ENCODE measurements at regions not wholly inside any gene's neighbourhood (a gene's known extent, or its start where the extent isn't known, plus 50 kb on each side); places are given as distances from the start of the nearest gene placed in this dataset.

DNA sequence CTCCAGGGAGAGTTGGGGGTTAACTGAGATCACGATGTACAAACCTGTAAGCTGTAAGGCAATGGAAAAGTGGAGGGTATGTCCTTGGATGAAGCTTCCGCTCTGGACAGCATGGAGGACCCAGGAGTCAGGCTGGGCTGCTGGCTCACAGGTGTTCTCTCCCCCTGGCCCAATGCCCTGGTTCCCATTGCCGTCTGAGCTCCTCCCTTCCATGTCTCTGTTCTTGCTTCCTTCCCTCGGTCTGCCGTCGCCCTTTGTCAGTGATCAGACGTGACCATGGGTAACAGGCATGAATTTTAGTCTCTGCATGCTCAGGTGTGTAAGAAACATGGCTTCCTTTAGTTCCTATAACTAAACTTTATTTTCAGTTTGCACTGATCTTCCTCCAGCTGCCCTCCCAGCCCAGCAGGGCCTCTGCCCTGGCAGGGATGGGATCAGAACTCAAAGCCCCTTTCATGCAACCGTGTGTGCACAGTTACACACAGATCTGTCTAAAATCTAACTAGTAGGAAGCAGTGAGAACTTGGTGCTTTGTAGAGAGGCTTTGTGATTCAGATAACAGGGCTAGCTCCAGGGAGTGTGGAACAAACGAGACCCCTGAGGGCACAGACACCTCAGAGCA lies 51.7 kb upstream of the KCNMB1 start:
- DNase-seq (ENCODE audit: low read depth, low spot score), result no peak
- no peak overlapping the region for H3K4me3 ChIP-seq (ENCODE audit: low read depth, low read length)
- POLR2A ChIA-PET, result no interaction called here
- CTCF ChIA-PET, result interaction anchor here (1.1 to 1.4 kb wide), 2 partner anchors 193 to 218 kb away, joined by 3 to 4 read pairs; no protein-coding TSS in a partner anchor
- TF ChIP-seq, protein P1, sequence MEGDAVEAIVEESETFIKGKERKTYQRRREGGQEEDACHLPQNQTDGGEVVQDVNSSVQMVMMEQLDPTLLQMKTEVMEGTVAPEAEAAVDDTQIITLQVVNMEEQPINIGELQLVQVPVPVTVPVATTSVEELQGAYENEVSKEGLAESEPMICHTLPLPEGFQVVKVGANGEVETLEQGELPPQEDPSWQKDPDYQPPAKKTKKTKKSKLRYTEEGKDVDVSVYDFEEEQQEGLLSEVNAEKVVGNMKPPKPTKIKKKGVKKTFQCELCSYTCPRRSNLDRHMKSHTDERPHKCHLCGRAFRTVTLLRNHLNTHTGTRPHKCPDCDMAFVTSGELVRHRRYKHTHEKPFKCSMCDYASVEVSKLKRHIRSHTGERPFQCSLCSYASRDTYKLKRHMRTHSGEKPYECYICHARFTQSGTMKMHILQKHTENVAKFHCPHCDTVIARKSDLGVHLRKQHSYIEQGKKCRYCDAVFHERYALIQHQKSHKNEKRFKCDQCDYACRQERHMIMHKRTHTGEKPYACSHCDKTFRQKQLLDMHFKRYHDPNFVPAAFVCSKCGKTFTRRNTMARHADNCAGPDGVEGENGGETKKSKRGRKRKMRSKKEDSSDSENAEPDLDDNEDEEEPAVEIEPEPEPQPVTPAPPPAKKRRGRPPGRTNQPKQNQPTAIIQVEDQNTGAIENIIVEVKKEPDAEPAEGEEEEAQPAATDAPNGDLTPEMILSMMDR (IDR thresholded peaks at IDR 0.05; ENCODE audit: insufficient read depth, low read length, missing control alignments), result no peak

DNA sequence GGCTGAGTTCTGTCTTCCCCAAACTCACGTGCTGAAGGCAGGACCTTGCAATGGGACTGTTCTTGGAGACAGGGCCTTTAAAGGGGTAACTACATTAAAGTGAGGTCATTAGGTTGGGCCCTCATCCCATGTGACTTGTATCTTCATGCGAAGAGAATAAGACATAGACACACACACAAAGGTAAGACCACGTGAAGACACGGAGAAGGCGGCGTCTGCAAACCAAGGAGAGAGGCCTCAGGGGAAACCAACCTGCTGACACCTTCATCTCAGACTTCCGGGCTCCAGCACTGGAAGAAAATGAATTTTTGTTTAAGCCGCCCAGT lies 50.7 kb upstream of the KCNMB1 start:
- H3K4me3 ChIP-seq (ENCODE audit: low read depth, low read length), result no peak overlapping the region
- CTCF ChIA-PET, result interaction anchor here (1.1 to 2.8 kb wide), 2 partner anchors 12 to 184 kb away, joined by 3 to 19 read pairs; no protein-coding TSS in a partner anchor
- DNase-seq (ENCODE audit: low read depth, low spot score), result no peak
- TF ChIP-seq, protein P1 (IDR thresholded peaks at IDR 0.05; ENCODE audit: insufficient read depth, low read length, missing control alignments), result no peak
- POLR2A ChIA-PET, result no interaction called here

DNA sequence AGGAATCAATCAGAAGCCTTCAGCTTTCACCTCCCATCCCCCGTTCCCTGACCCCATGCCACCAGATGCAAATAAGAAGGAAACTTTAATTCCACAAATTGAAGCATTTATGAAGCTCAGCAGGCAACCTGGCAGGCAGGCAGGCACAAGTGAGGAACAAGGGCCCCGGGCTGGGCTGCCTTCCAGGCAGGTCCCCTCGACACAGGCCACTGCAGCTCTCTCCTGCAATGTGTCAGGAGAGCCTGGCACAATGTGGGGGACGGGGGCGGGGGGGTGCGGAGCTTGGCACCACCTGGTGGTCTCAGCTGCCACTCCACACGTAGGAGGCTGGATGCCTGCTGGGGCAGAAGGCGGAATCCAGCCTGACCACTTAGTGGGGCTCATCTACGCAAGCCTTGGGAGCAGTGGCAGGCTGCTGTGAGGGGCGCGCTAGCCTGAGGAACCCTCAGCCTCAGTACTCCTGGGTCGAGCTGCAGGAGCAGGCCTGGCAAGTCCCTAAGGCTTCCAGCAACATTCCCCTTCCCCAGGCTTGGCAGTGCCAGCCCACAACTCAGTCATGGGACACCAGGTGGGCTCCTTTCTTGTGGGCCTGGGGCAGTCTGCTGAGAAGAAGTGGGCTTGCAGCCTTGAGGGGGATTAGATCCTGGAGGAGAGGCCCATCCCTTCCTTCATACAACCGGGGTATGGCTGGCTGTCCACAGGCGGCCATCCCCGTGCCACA lies 50.2 kb upstream of the KCNMB1 start:
- TF ChIP-seq, protein P1 (IDR thresholded peaks at IDR 0.05; ENCODE audit: insufficient read depth, low read length, missing control alignments), result no peak
- no peak for DNase-seq (ENCODE audit: low read depth, low spot score)
- POLR2A ChIA-PET, result no interaction called here
- no peak overlapping the region for H3K4me3 ChIP-seq (ENCODE audit: low read depth, low read length)
- CTCF ChIA-PET, result interaction anchor here (1.1 to 2.8 kb wide), 5 partner anchors 11 to 193 kb away, joined by 3 to 22 read pairs (median 11); no protein-coding TSS in a partner anchor

Data from AG04449 (cell line).